ENCODE measurements at regions not wholly inside any gene's neighbourhood (a gene's known extent, or its start where the extent isn't known, plus 50 kb on each side); places are given as distances from the start of the nearest gene placed in this dataset.
"Not testable (repeated sequence)": the region's sequence is repeated elsewhere in the genome, so short reads cannot be mapped to it uniquely, and the experiment has no call there.

DNA sequence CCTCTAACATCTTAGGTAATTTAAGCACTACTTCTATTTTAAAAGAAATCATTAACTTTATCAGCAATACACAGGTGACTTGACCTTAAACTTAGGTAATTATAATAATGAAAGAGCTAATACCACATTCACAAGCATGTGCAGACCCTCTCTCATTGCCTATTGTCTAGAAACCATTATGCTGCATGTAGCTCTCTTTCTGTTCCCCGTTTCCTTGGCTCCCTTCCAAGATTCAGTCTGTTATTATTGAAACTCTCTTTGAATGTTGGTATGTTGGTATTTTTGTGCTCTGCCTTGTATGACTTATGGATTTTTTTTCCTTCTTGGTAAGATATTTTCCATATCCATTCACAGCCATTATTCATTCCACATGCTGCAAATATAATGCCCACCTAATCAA is 201.2 kb downstream of the CDCA7 start:
- no peaks in the 10 kb centered on the region for H3K36me3 ChIP-seq (ENCODE audit: control insufficient read depth in 2 of 2, insufficient read depth in 2 of 2, low read length in 1 of 2)
- no peak overlapping the region for H3K4me3 ChIP-seq (ENCODE audit: low read depth in 1 of 2, low read length in 2 of 2)
- peaks cover 0 to 2% of the 10 kb centered on the region in 2 donors for H3K27me3 ChIP-seq (ENCODE audit: control insufficient read depth in 1 of 2, insufficient read depth in 2 of 2, low read length in 2 of 2)
- H3K4me1 ChIP-seq (ENCODE audit: control insufficient read depth in 2 of 2, insufficient read depth in 2 of 2, low read length in 1 of 2), result no peaks in the 10 kb centered on the region
- H3K9me3 ChIP-seq (ENCODE audit: control insufficient read depth in 2 of 2, insufficient read depth in 1 of 2, low read depth in 1 of 2, low read length in 1 of 2), result peaks cover 0 to 3% of the 10 kb centered on the region in 2 donors
- H3K27ac ChIP-seq (ENCODE audit: low read depth in 2 of 2, low read length in 1 of 2), result no peak overlapping the region
- WGBS, 2 donors, result 2 to 4% methylated on average over 1 of the region's 1 CpG

DNA sequence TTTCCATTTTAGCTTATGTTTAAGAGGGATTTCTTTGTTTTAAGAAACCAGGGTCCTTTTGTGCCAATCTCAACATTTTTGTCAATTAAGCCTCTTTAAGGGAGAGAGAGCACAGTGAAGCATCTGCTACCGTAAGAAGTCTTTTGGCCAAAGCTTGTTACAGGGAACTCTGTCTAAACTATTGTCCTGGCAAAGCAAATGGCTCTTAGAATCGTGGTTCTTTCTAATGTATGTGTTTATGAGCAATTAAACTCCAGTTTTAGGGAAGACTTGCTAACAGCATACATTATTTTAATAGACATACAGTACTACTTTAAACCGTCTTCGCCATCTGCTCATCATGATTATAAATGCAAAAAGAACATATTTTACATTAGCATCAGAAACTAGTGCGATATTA is 202.1 kb downstream of the CDCA7 start:
- 81% methylated on average over 5 of the region's 5 CpGs for WGBS, 2 donors
- Histone ChIP-seq H3K4me3 (ENCODE audit: low read depth in 1 of 2, low read length in 2 of 2) (no peak overlapping the region), H3K4me1 (ENCODE audit: control insufficient read depth in 2 of 2, insufficient read depth in 2 of 2, low read length in 1 of 2) (no peaks in the 10 kb centered on the region), H3K27ac (ENCODE audit: low read depth in 2 of 2, low read length in 1 of 2) (no peak overlapping the region), H3K36me3 (ENCODE audit: control insufficient read depth in 2 of 2, insufficient read depth in 2 of 2, low read length in 1 of 2) (no peaks in the 10 kb centered on the region), H3K27me3 (ENCODE audit: control insufficient read depth in 1 of 2, insufficient read depth in 2 of 2, low read length in 2 of 2) (peaks cover 0 to 2% of the 10 kb centered on the region in 2 donors), H3K9me3 (ENCODE audit: control insufficient read depth in 2 of 2, insufficient read depth in 1 of 2, low read depth in 1 of 2, low read length in 1 of 2) (peaks cover 0 to 3% of the 10 kb centered on the region in 2 donors)

DNA sequence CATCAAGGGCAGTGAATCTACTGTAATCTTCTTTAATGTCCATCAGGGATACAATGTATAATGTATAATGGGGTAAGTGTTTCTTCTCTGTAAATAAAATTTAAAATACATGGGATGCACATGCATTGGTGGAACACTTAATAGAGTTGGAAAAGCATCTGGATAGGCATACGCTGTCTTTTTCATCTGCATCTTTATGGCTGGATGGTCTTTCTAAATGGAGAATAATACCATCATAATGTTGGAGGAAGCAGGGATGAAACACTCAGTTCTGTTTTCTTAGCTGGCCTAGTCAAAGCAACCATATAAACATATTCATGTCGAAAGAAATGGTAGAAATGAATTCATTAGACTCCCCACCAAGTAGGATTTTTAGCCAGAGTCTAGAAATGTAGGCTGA is 202.8 kb downstream of the CDCA7 start:
- Histone ChIP-seq H3K27ac (ENCODE audit: low read depth in 2 of 2, low read length in 1 of 2) (no peak overlapping the region), H3K27me3 (ENCODE audit: control insufficient read depth in 1 of 2, insufficient read depth in 2 of 2, low read length in 2 of 2) (peaks cover 0 to 2% of the 10 kb centered on the region in 2 donors), H3K4me1 (ENCODE audit: control insufficient read depth in 2 of 2, insufficient read depth in 2 of 2, low read length in 1 of 2) (no peaks in the 10 kb centered on the region), H3K36me3 (ENCODE audit: control insufficient read depth in 2 of 2, insufficient read depth in 2 of 2, low read length in 1 of 2) (no peaks in the 10 kb centered on the region), H3K9me3 (ENCODE audit: control insufficient read depth in 2 of 2, insufficient read depth in 1 of 2, low read depth in 1 of 2, low read length in 1 of 2) (peaks cover 0 to 3% of the 10 kb centered on the region in 2 donors), H3K4me3 (ENCODE audit: low read depth in 1 of 2, low read length in 2 of 2) (no peak overlapping the region)
- 92 to 93% methylated on average over 2 of the region's 2 CpGs for WGBS, 2 donors

DNA sequence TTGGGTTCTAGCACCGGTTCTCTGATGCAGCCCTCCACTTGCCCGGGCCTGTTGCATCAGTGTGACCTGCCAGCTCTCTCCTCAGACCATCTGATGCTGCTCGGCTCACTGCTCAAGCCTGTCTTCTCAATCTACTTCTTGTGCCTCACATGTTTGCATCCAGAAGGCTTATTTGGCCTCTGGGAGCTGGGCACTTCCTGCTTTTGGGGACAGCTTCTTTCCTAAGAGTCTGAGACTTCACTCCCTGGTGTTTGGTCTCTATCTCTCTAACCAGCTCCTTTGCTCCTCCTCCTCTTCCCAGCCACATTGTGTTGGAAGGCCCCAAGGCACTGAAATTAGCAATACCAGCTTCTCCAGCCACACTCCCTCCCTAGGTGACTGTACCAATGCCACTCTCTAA is 212.8 kb downstream of the CDCA7 start:
- H3K4me3 ChIP-seq (ENCODE audit: low read depth in 1 of 2, low read length in 2 of 2), result no peak overlapping the region
- WGBS, 2 donors, result 54 to 80% methylated on average over 3 of the region's 3 CpGs
- H3K9me3 ChIP-seq (ENCODE audit: control insufficient read depth in 2 of 2, insufficient read depth in 1 of 2, low read depth in 1 of 2, low read length in 1 of 2), result no peaks in the 10 kb centered on the region
- no peaks in the 10 kb centered on the region for H3K27me3 ChIP-seq (ENCODE audit: control insufficient read depth in 1 of 2, insufficient read depth in 2 of 2, low read length in 2 of 2)
- H3K4me1 ChIP-seq (ENCODE audit: control insufficient read depth in 2 of 2, insufficient read depth in 2 of 2, low read length in 1 of 2), result peaks cover 0 to 8% of the 10 kb centered on the region in 2 donors
- peak overlapping the region in 1 of 2 donors; percentile 51 for H3K27ac ChIP-seq (ENCODE audit: low read depth in 2 of 2, low read length in 1 of 2)
- H3K36me3 ChIP-seq (ENCODE audit: control insufficient read depth in 2 of 2, insufficient read depth in 2 of 2, low read length in 1 of 2), result no peaks in the 10 kb centered on the region

DNA sequence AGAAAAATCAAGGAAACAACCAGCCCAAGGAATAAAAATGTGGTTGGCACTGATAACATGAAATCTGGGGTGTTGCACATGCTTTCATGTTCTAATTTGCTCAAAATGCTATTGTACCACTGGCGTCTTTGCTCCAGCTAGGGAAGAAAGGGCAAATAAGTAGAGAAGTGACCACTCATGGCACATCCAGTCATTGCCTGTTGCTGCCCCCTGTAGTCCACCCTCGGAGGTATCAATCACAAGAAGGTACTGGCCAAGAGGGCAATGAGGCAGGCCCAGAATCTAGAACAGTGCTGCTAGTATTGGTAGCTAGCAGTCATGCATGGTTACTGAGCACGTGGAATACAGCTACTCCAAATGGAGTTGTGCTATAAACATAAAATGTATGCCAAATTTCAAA is 213.4 kb downstream of the CDCA7 start:
- no peaks in the 10 kb centered on the region for H3K9me3 ChIP-seq (ENCODE audit: control insufficient read depth in 2 of 2, insufficient read depth in 1 of 2, low read depth in 1 of 2, low read length in 1 of 2)
- no peak overlapping the region for H3K4me3 ChIP-seq (ENCODE audit: low read depth in 1 of 2, low read length in 2 of 2)
- no peak overlapping the region for H3K27ac ChIP-seq (ENCODE audit: low read depth in 2 of 2, low read length in 1 of 2)
- WGBS, 2 donors, result 55 to 64% methylated on average over 3 of the region's 3 CpGs
- no peaks in the 10 kb centered on the region for H3K36me3 ChIP-seq (ENCODE audit: control insufficient read depth in 2 of 2, insufficient read depth in 2 of 2, low read length in 1 of 2)
- H3K4me1 ChIP-seq (ENCODE audit: control insufficient read depth in 2 of 2, insufficient read depth in 2 of 2, low read length in 1 of 2), result peaks cover 0 to 8% of the 10 kb centered on the region in 2 donors
- no peaks in the 10 kb centered on the region for H3K27me3 ChIP-seq (ENCODE audit: control insufficient read depth in 1 of 2, insufficient read depth in 2 of 2, low read length in 2 of 2)

DNA sequence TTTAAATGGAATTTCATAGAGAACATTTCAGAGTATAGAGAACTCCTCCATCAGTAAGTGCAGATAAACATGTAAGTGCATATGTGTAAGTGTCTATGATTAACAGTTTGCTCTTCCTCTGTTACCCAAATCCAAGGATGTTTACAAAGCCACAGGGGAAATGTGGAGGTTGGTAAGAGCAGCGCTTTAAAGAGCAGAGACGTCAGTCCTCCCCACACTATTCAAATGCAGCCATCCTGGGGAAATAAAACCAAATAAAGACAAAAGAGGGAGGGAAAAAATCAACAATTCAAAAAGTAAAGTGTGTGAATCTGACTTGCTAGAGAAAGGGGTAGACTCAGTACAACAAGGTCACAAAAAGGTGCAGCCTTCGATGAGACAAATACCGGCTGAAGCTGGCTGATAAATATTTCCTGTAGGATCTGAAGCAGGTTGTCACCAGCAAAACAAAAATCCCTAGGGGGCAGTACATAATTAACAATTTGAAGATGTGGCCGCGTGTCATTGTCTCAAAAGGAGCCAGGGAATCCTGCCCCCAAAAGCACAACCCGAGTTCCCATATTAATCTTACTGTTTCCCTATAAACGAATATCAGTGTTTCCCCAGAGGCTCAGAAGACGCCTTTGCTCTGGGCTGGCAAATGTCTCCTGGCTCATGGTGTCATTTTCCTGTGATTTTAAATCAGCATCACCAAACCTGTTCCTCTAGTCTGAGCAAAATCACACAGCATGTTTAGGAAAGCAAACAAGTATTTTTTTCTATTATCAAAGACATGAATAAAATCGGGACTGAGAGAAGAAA is 216.5 kb downstream of the CDCA7 start:
- peak overlapping the region in 1 of 2 donors; percentile 28 for H3K4me3 ChIP-seq (ENCODE audit: low read depth in 1 of 2, low read length in 2 of 2)
- 10% methylated on average over 10 of the region's 10 CpGs for WGBS, 2 donors

DNA sequence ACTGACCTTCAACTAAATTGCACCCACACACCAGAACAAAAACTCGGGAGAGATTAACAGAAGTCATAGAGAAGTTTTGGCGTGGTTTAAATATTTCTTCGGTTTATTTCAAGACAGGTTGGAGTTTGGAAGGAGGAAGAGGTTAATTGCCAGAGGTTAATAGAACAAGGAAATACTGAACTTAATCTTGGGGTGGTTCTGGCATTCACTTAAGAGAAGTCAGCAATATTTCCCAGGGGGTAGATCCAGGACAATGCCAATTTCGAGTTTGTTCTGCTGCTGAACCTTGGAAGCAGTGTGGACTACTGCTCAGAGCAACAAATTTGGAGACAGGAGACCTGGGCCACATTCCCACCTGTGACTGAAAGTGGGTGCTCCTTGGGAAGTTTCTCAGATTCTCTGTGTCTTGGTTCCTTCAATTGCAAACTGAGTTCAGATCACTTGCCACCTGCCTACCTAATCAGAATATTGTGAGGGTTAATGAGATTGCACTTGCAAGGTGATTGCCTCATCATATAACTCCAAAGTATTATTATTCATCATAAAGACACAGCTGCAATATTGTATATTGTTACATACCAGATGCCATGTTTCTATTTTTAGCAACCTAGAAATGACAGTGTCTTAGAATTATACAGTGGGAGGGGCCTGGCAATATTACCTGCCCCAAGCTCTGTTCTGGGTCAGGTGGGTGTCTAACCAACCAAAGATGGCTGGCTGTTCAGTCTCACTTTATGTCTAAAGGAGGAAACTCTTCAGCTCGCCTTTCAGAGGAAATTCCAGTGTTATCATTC is 217.4 kb downstream of the CDCA7 start:
- Histone ChIP-seq H3K27ac (ENCODE audit: low read depth in 2 of 2, low read length in 1 of 2) (peak overlapping the region; percentile 57 to 90), H3K9me3 (ENCODE audit: control insufficient read depth in 2 of 2, insufficient read depth in 1 of 2, low read depth in 1 of 2, low read length in 1 of 2) (no peaks in the 10 kb centered on the region), H3K36me3 (ENCODE audit: control insufficient read depth in 2 of 2, insufficient read depth in 2 of 2, low read length in 1 of 2) (no peaks in the 10 kb centered on the region), H3K4me1 (ENCODE audit: control insufficient read depth in 2 of 2, insufficient read depth in 2 of 2, low read length in 1 of 2) (peaks cover 0 to 10% of the 10 kb centered on the region in 2 donors), H3K4me3 (ENCODE audit: low read depth in 1 of 2, low read length in 2 of 2) (peak overlapping the region in 1 of 2 donors; percentile 28), H3K27me3 (ENCODE audit: control insufficient read depth in 1 of 2, insufficient read depth in 2 of 2, low read length in 2 of 2) (no peaks in the 10 kb centered on the region)
- WGBS, 2 donors, result 39 to 40% methylated on average over 5 of the region's 5 CpGs

More for the DNA sequence above, 216.5 kb downstream of the CDCA7 start:
- H3K9me3 ChIP-seq (ENCODE audit: control insufficient read depth in 2 of 2, insufficient read depth in 1 of 2, low read depth in 1 of 2, low read length in 1 of 2), result no peaks in the 10 kb centered on the region
- H3K27me3 ChIP-seq (ENCODE audit: control insufficient read depth in 1 of 2, insufficient read depth in 2 of 2, low read length in 2 of 2), result no peaks in the 10 kb centered on the region
- no peaks in the 10 kb centered on the region for H3K36me3 ChIP-seq (ENCODE audit: control insufficient read depth in 2 of 2, insufficient read depth in 2 of 2, low read length in 1 of 2)
- peak overlapping the region; percentile 57 to 82 for H3K27ac ChIP-seq (ENCODE audit: low read depth in 2 of 2, low read length in 1 of 2)
- H3K4me1 ChIP-seq (ENCODE audit: control insufficient read depth in 2 of 2, insufficient read depth in 2 of 2, low read length in 1 of 2), result peaks cover 0 to 10% of the 10 kb centered on the region in 2 donors

DNA sequence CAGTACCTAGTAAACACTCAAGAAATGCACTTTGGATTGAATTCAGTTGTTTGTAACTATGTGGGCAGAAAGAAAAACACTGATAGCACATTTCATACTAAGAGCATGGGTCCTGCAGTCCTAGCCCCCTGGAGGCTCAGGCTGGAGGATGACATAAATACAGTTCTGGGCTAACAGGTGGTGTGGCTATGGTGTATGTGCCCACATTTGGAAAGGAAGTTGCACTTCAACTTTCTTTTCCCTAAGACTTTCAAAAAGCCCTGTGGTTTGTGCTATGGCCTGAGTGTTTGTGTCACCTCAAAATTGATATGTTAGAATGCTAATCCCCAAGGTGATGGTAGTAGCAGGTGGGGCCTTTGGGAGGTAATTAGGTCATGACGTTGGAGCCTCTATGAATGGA is 218.2 kb downstream of the CDCA7 start:
- 43 to 70% methylated on average over 1 of the region's 1 CpG for WGBS, 2 donors
- H3K9me3 ChIP-seq (ENCODE audit: control insufficient read depth in 2 of 2, insufficient read depth in 1 of 2, low read depth in 1 of 2, low read length in 1 of 2), result no peaks in the 10 kb centered on the region
- no peaks in the 10 kb centered on the region for H3K27me3 ChIP-seq (ENCODE audit: control insufficient read depth in 1 of 2, insufficient read depth in 2 of 2, low read length in 2 of 2)
- H3K36me3 ChIP-seq (ENCODE audit: control insufficient read depth in 2 of 2, insufficient read depth in 2 of 2, low read length in 1 of 2), result no peaks in the 10 kb centered on the region
- no peak overlapping the region for H3K4me3 ChIP-seq (ENCODE audit: low read depth in 1 of 2, low read length in 2 of 2)
- H3K4me1 ChIP-seq (ENCODE audit: control insufficient read depth in 2 of 2, insufficient read depth in 2 of 2, low read length in 1 of 2), result peaks cover 0 to 4% of the 10 kb centered on the region in 2 donors
- peak overlapping the region; percentile 39 to 79 for H3K27ac ChIP-seq (ENCODE audit: low read depth in 2 of 2, low read length in 1 of 2)

DNA sequence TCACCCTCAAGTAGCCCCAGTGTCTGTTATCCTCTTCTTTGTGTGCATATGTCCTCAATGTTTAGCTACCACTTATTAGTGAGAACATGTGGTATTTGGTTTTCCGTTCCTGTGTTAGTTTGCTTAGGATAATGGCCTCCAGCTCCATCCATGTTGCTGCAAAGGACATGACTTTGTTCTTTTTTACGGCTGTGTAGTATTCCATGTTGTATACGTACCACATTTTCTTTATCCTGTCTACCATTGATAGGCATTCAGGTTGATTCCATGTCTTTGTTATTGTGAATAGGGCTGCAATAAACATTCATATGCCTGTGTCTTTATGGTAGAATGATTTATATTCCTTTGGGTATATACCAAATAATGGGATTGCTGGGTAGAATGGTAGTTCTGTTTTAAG is 219.1 kb downstream of the CDCA7 start:
- WGBS, 2 donors, result 95 to 97% methylated on average over 3 of the region's 3 CpGs
- H3K27me3 ChIP-seq (ENCODE audit: control insufficient read depth in 1 of 2, insufficient read depth in 2 of 2, low read length in 2 of 2); H3K4me3 ChIP-seq (ENCODE audit: low read depth in 1 of 2, low read length in 2 of 2): not testable (repeated sequence)

More for the DNA sequence above, 219.1 kb downstream of the CDCA7 start:
- H3K27ac ChIP-seq (ENCODE audit: low read depth in 2 of 2, low read length in 1 of 2); H3K4me1 ChIP-seq (ENCODE audit: control insufficient read depth in 2 of 2, insufficient read depth in 2 of 2, low read length in 1 of 2); H3K36me3 ChIP-seq (ENCODE audit: control insufficient read depth in 2 of 2, insufficient read depth in 2 of 2, low read length in 1 of 2); H3K9me3 ChIP-seq (ENCODE audit: control insufficient read depth in 2 of 2, insufficient read depth in 1 of 2, low read depth in 1 of 2, low read length in 1 of 2): not testable (repeated sequence)
